Motor neuron (in vitro differentiated cells): ENCODE measurements at regions not wholly inside any gene's neighbourhood (a gene's known extent, or its start where the extent isn't known, plus 50 kb on each side); places are given as distances from the start of the nearest gene placed in this dataset.
"Not testable (repeated sequence)": the region's sequence is repeated elsewhere in the genome, so short reads cannot be mapped to it uniquely, and the experiment has no call there.

Source experiments
- ATAC-seq, 8 experiments: fragments of 200-7000 bp; cut with Tn5 transposase; replicated peaks in 6 of 8; 2 replicates each; pipeline ENCODE4 v1.8.0; 2021; ENCODE audit warnings: mild to moderate bottlenecking in 8 of 8, moderate library complexity in 8 of 8
- H3K27ac ChIP-seq, 2 donors: fragments of 250-450 bp; sonication (Bioruptor Pico); 2 replicates each; pipeline ENCODE4 v1.9.0; 2021; ENCODE audit warnings: antibody characterized with exemption in 2 of 2, mild to moderate bottlenecking in 2 of 2, moderate library complexity in 1 of 2
- H3K4me1 ChIP-seq, 2 donors: fragments of 250-450 bp; sonication (Bioruptor Pico); replicated peaks in 1 of 2; 2 replicates each; pipeline ENCODE4 v1.6.1; 2021; ENCODE audit warnings: antibody characterized with exemption in 2 of 2, mild to moderate bottlenecking in 2 of 2, moderate library complexity in 1 of 2
- H3K4me3 ChIP-seq, 5 donors: fragments of 250-450 bp; sonication (Bioruptor Pico); 2 replicates each; pipeline ENCODE4 v1.9.0; 2021; ENCODE audit warnings: antibody characterized with exemption in 5 of 5, mild to moderate bottlenecking in 5 of 5, moderate library complexity in 4 of 5
- WGBS, 10 experiments: fragments of 450-650 bp; shearing (Covaris generic); methylation state at CpG; one replicate each; pipeline ENCODE4 v1.0.0; 2022; 5-methylcytosine and 5-hydroxymethylcytosine counted together
- in situ Hi-C, 9 experiments: fragments of 400-800 bp; cut with MboI; loops; one replicate each; pipeline ENCODE4 v1.15.0; 2021; ENCODE audit warnings: low sequenced_read_pairs in 9 of 9, low pct_unique_long_range_greater_than_20kb in 2 of 9; ENCODE audit not compliant: unreplicated experiment in 9 of 9

DNA sequence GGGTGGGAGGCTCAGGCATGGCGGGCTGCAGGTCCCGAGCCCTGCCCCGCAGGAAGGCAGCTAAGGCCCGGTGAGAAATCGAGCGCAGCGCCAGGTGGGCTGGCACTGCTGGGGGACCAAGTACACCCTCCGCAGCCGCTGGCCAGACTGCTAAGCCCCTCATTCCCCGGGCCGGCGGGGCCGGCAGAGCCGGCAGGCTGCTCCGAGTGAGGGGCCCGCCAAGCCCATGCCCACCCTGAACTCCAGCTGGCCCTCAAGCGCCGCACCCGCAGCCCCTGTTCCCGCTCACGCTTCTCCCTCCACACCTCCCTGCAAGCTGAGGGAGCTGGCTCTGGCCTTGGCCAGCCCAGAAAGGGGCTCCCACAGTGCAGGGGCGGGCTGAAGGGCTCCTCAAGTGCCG lies 1361.1 kb upstream of the ZEB2 start:
- not testable (repeated sequence) for H3K4me1 ChIP-seq, H3K4me3 ChIP-seq, ATAC-seq, H3K27ac ChIP-seq
- in situ Hi-C loops: loop anchor here in 1 of 9 experiments (25.0 kb wide), 1 partner anchor 94 kb away; no protein-coding TSS in a partner anchor
- no CpG with 5 or more reads among the region's 23 CpGs for WGBS, 10 experiments

DNA sequence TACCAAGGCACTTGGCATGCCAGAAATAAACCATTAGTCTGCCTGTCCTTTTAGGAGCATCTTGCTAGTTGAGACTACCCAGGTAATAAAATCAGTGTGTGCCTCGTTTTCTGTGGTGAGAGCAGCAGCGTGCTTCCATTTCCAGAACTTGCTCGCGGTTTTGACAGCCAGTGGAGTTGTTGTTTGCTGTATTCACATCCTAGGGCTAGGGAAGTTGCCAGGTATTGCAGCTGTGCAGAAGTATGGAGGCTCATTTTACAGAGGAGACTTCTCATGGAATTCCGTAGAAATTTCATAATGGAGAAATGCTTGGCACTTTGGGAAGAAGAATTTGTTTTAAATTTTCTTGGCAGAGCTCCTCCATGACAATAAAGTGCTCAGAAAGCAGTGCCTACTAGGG lies 1355.1 kb upstream of the ZEB2 start:
- in situ Hi-C loops: loop anchor here in 1 of 9 experiments (25.0 kb wide), 1 partner anchor 88 kb away; no protein-coding TSS in a partner anchor
- Histone ChIP-seq H3K4me1 (no peaks in the 10 kb centered on the region), H3K4me3 (no peak overlapping the region), H3K27ac (no peak overlapping the region)
- ATAC-seq: no peak
- 57 to 100% (median 84%) methylated on average over 1 to 4 of the region's 5 CpGs; no CpG with 5 or more reads in 3 of the 10 experiments for WGBS, 10 experiments

DNA sequence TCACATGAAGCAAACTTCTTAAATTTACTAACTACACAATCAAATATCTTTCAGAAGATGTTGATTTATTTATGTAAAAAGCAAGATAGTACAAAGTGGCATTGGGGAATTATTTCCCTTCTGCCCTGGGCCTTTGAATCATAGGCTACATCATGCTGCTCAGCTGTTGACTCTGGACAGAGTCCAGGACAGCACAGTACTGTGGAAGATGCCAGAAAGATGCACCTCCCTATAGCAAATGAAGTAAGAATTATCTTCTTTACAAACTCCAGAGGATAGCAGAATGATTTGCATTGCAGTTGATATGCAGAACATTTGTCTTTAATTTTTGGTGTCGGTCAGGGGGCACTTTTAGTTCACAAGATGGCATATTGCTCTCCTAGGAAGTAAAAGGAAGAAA lies 1354.5 kb upstream of the ZEB2 start:
- Histone ChIP-seq H3K4me1 (no peaks in the 10 kb centered on the region), H3K27ac (no peak overlapping the region), H3K4me3 (no peak overlapping the region)
- ATAC-seq: peak in 4 of 8 experiments; percentile 61 to 86 (median 78)
- 0 to 100% (median 70%) methylated on average over 1 of the region's 1 CpG; no CpG with 5 or more reads in 6 of the 10 experiments for WGBS, 10 experiments
- in situ Hi-C loops: no loop called here

DNA sequence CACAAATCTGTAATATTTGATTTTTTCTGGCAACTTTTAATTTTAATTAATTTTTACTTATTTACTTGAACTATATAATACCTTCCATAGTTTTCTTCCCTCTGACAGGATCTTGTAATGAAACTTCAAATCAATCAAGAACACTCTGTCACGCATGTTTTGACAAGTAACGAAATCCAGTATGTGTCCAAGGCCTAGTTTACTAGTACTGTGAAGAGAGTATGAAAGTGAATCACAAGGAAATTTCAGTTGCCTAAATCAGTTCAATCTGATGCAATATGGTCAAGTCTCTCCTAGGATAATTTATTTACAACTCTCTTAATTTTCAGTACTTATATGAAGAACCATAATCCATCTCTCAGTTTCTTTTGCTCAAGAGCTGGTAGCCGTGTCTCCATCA lies 1344.6 kb upstream of the ZEB2 start:
- in situ Hi-C loops: no loop called here
- Histone ChIP-seq H3K27ac (no peak overlapping the region), H3K4me1 (no peaks in the 10 kb centered on the region), H3K4me3 (no peak overlapping the region)
- WGBS, 10 experiments: 86 to 100% (median 100%) methylated on average over 1 to 3 of the region's 3 CpGs
- ATAC-seq: no peak

DNA sequence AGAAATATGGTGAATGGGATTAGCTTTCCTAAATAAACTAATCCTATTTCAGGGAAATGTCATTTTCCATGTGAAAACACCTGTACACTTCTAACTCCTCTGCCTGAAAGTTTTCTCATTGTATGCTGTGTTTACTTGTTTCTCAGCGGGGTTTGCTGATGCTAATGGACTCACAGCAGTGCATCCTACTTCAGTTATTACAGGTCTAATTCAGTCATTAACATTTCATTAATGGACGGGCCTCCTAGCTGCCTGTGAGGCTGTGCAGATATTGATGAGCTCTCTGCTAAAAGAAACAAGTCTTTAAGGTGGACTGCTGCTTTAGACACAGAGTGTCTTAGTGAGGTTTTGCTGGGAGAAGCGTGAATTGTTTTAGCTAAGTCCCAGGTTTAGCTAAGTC lies 1342.0 kb upstream of the ZEB2 start:
- no peaks in the 10 kb centered on the region for H3K4me1 ChIP-seq
- no peak overlapping the region for H3K27ac ChIP-seq
- in situ Hi-C loops: no loop called here
- WGBS, 10 experiments: 0 to 100% (median 41%) methylated on average over 1 to 3 of the region's 3 CpGs
- ATAC-seq: peak in 3 of 8 experiments; percentile 23 to 47 (median 44)
- no peak overlapping the region for H3K4me3 ChIP-seq

DNA sequence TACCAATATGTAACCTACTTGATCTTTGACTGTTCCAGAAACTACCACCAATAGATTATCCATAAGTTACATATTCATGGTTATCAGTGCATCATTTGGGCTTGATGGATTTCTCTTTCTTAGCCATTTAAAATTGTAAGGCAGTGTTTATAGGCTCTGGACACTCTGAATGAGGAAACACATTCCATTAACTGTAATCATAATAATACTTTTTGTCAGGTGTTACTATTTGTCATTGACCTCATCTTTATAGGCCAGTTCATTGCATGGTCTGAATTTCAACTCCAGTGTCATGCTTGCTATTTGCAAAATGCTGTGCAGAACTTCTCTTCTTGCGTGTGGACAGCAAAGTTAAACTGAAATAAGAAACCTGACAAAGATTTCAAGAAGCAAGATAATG lies 1340.2 kb upstream of the ZEB2 start:
- Histone ChIP-seq H3K4me3 (no peak overlapping the region), H3K4me1 (no peaks in the 10 kb centered on the region), H3K27ac (no peak overlapping the region)
- peak in 2 of 8 experiments; percentile 20 to 39 for ATAC-seq
- 0 to 100% (median 83%) methylated on average over 1 of the region's 1 CpG; no CpG with 5 or more reads in 3 of the 10 experiments for WGBS, 10 experiments
- in situ Hi-C loops: no loop called here

DNA sequence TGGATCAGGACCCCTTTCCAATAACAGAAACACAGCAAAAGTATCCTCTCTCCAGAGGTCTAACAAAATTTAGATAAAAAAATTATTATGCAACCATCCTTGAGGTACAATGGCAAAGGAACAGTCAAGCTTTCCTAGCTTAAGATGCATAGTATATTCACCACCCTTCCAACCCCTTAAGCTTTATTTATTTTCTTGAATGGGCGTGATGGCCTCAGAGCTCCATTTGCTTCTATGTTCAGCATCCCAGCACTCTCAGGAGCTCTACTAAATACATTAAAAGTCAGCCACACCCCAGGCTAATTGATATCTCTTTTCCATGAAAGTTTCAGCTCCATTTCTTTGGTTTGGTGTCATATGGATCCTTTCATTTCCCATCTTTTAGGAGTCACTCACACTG lies 1335.2 kb upstream of the ZEB2 start:
- Histone ChIP-seq H3K4me3 (no peak overlapping the region), H3K4me1 (no peaks in the 10 kb centered on the region), H3K27ac (no peak overlapping the region)
- ATAC-seq: peak in 2 of 8 experiments; percentile 55 to 77
- in situ Hi-C loops: no loop called here
- WGBS, 10 experiments: 44 to 100% (median 88%) methylated on average over 1 of the region's 1 CpG; no CpG with 5 or more reads in 1 of the 10 experiments

DNA sequence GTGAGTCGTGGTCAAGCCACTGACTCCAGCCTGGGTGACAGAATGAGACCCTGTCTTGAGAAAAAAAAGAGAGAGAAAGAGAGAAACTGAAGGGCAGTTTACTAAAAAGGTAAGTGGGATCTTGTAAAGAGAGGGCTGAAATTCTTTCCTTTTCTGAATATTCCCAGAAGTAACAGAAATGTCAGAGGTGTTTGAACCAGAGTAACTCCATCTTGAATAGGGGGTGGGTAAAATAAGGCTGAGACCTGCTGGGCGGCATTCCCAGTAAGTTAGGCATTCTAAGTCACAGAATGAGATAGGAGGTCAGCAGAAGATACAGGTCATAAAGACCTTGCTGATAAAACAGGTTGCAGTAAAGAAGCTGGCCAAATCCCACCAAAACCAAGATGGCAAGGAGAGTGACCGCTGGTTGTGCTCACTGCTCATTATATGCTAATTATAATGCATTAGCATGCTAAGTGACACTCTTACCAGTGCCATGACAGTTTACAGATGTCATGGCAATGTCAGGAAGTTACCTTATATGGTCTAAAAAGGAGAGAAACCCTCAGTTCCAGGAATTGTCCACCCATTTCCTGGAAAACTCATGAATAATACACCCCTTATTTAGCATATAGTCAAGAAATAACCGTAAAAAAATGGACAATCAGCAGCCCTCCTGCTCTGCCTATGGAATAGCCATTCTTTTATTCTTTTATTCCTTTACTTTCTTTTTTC lies 1334.3 kb upstream of the ZEB2 start:
- Histone ChIP-seq H3K4me3 (no peak overlapping the region), H3K27ac (no peak overlapping the region), H3K4me1 (no peaks in the 10 kb centered on the region)
- ATAC-seq: peak in 1 of 8 experiments; percentile 43
- in situ Hi-C loops: no loop called here
- WGBS, 10 experiments: 45 to 100% (median 81%) methylated on average over 1 to 4 of the region's 4 CpGs; no CpG with 5 or more reads in 1 of the 10 experiments

DNA sequence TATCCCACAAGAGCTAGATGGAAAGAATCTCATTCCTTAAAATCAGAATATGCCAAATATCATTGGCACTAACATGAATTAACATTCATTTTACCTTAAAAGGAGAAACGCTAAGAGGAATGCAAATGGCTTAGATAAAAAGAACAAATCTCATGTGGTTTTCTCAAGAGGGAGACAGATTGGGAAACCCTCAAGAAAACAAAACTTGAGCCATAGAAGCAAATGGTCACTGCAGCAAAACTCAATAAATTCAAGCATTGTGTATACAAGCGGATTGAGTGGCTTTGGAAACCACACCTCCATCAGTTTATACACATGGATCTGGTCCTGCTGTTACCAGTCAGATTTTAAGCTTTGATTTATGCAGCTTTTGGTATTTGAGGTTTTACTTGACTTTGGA lies 1331.8 kb upstream of the ZEB2 start:
- no peak overlapping the region for H3K27ac ChIP-seq
- no peak for ATAC-seq
- WGBS, 10 experiments: 63 to 100% (median 100%) methylated on average over 1 to 2 of the region's 2 CpGs; no CpG with 5 or more reads in 1 of the 10 experiments
- no peak overlapping the region for H3K4me3 ChIP-seq
- H3K4me1 ChIP-seq: no peaks in the 10 kb centered on the region
- in situ Hi-C loops: no loop called here

DNA sequence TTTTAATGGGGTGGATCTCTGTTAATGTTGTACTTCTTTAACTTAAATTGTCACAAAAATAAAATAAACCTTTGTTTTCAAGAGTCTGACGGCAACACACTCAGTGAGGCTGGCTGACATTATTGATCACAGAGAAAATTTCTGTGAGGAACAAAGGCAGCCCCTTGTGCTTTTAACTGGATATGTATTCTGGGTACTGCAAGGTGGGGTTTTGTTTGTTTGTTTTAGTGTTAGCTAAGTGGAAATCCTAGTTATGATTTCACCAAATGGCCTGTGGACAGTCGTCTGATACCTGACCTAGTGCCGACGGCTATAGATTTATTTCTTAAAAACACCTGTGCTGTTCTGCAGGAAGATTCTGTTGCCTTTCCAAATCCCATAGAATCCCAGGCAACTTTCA lies 1329.5 kb upstream of the ZEB2 start:
- in situ Hi-C loops: no loop called here
- 75 to 95% (median 89%) methylated on average over 2 to 4 of the region's 4 CpGs; no CpG with 5 or more reads in 3 of the 10 experiments for WGBS, 10 experiments

DNA sequence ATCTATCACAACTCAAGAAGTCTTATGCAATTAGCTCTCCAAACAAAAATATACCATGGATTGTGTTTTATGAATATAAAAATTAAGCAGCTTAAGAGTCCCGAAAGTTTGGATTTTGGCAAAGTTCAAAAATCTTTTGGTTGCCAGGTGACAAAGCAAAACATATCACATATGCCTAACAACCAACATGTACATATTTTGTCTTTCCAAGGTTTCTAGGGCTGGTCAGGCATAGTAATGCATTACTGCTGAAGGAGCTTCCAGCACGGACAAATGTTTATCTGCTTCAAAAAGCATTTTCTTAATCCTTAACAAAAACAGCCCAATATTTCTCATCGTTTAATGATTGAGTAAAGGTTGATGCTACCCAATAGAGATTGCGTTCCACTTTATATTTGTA lies 1327.1 kb upstream of the ZEB2 start:
- in situ Hi-C loops: no loop called here
- Histone ChIP-seq H3K4me3 (no peak overlapping the region), H3K4me1 (no peaks in the 10 kb centered on the region), H3K27ac (no peak overlapping the region)
- ATAC-seq: peak in 3 of 8 experiments; percentile 17 to 99 (median 93)
- WGBS, 10 experiments: 0 to 100% (median 83%) methylated on average over 1 to 4 of the region's 4 CpGs

More for the DNA sequence above, 1329.5 kb upstream of the ZEB2 start:
- Histone ChIP-seq H3K27ac (no peak overlapping the region), H3K4me1 (no peaks in the 10 kb centered on the region), H3K4me3 (no peak overlapping the region)
- ATAC-seq: no peak

DNA sequence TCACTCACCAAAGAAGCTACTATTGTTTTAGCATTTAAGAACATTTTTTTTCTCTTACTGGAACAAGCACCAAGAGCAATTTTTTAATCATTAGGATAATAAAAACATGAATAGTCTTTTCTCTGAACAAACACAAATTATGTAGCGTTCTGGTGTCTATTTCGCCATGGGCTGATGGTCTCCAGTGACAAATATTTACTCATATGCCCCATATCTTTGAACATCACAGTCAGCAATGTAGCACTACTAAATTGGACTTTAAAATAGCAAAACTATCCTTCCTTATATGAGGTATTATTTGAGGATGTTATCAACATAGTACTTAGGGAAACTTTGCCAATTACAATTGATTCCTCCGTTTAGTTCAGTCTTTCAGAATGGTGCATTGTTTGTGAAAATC lies 1326.0 kb upstream of the ZEB2 start:
- Histone ChIP-seq H3K4me1 (no peaks in the 10 kb centered on the region), H3K4me3 (no peak overlapping the region), H3K27ac (no peak overlapping the region)
- in situ Hi-C loops: no loop called here
- peak in 3 of 8 experiments; percentile 13 to 45 (median 16) for ATAC-seq
- 43 to 100% (median 90%) methylated on average over 1 to 3 of the region's 3 CpGs for WGBS, 10 experiments

DNA sequence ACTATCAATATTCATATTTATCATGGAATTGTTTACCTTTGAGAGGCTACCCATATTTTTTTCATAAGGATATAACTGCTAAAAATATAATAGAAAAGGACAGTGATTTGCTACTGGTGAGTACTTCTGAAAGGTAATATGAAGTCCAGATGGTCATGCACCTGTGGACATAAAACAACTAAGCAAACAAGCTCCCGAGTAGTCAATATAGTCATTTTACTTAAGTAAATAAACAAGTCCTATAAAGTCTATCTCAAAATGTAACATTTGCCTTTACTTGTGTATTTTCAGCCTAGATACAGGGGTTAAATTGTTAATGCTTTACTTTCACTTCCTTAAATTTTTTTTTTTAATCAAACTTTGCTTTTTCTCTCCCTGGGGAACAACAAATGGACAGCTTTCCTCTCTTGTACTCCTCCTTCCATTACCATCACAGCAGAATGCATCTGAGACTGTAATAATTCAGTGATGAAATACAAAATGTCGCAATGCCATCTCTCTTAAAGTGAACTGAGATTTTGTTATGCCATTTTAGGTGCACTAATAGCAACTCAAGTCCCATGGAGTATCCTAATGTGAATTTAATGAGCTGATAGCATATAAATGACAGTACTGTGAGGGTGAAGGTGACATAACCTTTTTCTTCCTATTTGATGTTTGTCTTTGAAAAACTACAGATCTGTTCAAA lies 1325.4 kb upstream of the ZEB2 start:
- Histone ChIP-seq H3K4me1 (no peaks in the 10 kb centered on the region), H3K4me3 (no peak overlapping the region), H3K27ac (no peak overlapping the region)
- in situ Hi-C loops: no loop called here
- WGBS, 10 experiments: 47 to 100% (median 87%) methylated on average over 1 to 2 of the region's 2 CpGs
- ATAC-seq: peak in 6 of 8 experiments; percentile 22 to 81 (median 60)
